Muscle of leg (tissue), 3 donors: ENCODE measurements at regions not wholly inside any gene's neighbourhood (a gene's known extent, or its start where the extent isn't known, plus 50 kb on each side); places are given as distances from the start of the nearest gene placed in this dataset.

ENCODE experiments used
- DNase-seq: peaks from one replicate; pipeline ENCODE4 v3.0.0; 2013
- H3K27ac ChIP-seq: one replicate; pipeline ENCODE4 v1.5.1; 2013; ENCODE audit warnings: mild to moderate bottlenecking, low read length, control low read depth
- H3K27me3 ChIP-seq: one replicate; pipeline ENCODE4 v1.6.1; 2013; ENCODE audit warnings: low read length; ENCODE audit not compliant: control insufficient read depth, insufficient read depth
- H3K36me3 ChIP-seq: one replicate; pipeline ENCODE4 v1.6.1; 2013; ENCODE audit warnings: low read length; ENCODE audit not compliant: control insufficient read depth, insufficient read depth
- H3K4me1 ChIP-seq: one replicate; pipeline ENCODE4 v1.6.1; 2013; ENCODE audit warnings: low read length; ENCODE audit not compliant: control insufficient read depth, insufficient read depth
- H3K4me3 ChIP-seq: one replicate; pipeline ENCODE4 v1.5.1; 2013; ENCODE audit warnings: low read length, control low read depth
- H3K9me3 ChIP-seq: replicated peaks from 2 replicates; pipeline ENCODE4 v1.6.1; 2013; ENCODE audit warnings: low read depth, low read length; ENCODE audit not compliant: control insufficient read depth
- WGBS: methylation state at CpG from one replicate; pipeline ENCODE4 v1.1.5; 2013; ENCODE audit warnings: missing lambda C conversion rate; ENCODE audit not compliant: insufficient coverage; 5-methylcytosine and 5-hydroxymethylcytosine counted together

DNA sequence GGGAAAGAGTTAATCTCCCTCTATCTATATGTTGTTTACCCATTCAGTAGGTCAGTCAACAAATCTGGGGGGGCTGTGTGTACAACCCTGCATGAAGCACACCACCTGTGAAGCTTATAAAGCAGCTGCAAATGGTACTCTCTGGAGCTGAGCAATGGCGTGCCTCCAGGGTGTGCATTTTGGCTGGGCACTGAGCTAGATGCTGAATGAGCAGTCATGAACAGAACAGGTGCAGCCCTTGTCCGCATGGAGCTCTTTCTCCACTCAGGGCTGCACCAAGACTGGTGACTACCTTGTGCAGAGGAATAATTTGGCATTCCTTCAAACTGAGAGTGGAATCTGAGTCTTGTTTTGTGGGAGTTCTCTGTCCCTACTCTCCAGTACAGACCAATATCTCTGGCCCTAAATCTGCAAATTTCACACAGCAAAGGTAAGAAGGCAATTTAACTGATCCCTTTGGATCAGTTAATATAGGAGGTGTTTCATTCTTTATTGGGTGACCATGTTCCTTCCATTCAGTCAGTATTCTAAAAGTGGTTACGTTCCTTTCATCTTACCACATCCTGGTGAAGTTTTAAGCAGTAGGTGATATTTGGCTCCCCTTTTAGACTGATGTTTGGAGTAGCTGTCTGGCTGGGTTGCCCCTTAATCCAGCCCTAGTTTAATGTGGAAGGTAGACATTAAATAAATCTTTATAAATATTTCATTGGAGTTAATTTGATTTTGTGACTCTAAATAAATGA lies 76.0 kb downstream of the GPR88 start:
- 70% methylated on average over 1 of the region's 3 CpGs for WGBS
- Histone ChIP-seq H3K36me3 (no peaks in the 10 kb centered on the region), H3K27me3 (no peaks in the 10 kb centered on the region), H3K27ac (no peak overlapping the region), H3K4me3 (no peak overlapping the region), H3K9me3 (no peaks in the 10 kb centered on the region), H3K4me1 (no peaks in the 10 kb centered on the region)
- no peak for DNase-seq

DNA sequence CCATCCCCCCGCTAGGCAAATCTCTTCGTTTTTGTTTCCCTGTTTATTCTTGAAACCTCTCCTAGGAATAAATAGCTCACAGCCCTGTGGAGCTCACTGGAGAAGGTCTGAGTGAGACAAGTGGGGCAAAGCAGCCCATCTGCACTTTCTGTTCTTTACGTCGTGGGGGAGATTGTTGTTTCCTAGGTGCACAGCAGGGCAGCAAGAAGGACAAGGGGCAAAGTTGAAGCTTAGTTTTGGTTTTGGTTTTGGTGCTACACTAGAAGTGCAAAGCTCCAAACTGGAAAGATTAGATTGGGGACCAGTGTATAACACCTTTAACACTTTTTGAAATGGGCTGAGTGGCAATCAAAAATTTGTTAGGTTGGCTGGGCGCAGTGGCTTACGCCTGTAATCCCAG lies 76.6 kb downstream of the GPR88 start:
- WGBS, result 75% methylated on average over 2 of the region's 6 CpGs
- H3K27me3 ChIP-seq, result no peaks in the 10 kb centered on the region

DNA sequence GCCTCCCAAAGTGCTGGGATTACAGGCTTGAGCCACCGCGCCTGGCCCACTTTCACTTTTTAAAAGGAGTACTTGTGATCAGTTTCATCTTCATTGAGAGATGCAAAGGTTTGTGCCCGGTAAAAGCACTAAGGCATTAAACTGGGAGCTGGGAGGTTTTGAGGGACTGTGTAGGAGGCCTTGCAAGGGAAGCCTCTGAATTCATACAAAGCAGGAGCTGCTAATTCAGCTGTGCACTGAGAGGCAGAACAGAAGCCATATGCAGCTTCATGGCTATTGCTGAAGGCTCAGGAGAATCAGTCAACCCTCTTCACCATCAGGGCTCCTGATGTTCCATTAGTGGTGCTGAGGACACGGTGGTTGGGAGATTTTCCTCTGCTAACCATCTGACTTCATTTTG lies 77.7 kb downstream of the GPR88 start:
- Histone ChIP-seq H3K27me3 (no peaks in the 10 kb centered on the region), H3K27ac (no peak overlapping the region), H3K9me3 (no peaks in the 10 kb centered on the region), H3K4me1 (no peaks in the 10 kb centered on the region), H3K4me3 (no peak overlapping the region), H3K36me3 (no peaks in the 10 kb centered on the region)
- WGBS, result 90% methylated on average over 3 of the region's 4 CpGs
- no peak for DNase-seq

More for the DNA sequence above, 76.6 kb downstream of the GPR88 start:
- DNase-seq, result no peak
- no peak overlapping the region for H3K4me3 ChIP-seq
- H3K36me3 ChIP-seq, result no peaks in the 10 kb centered on the region
- H3K9me3 ChIP-seq, result no peaks in the 10 kb centered on the region
- no peaks in the 10 kb centered on the region for H3K4me1 ChIP-seq
- no peak overlapping the region for H3K27ac ChIP-seq

DNA sequence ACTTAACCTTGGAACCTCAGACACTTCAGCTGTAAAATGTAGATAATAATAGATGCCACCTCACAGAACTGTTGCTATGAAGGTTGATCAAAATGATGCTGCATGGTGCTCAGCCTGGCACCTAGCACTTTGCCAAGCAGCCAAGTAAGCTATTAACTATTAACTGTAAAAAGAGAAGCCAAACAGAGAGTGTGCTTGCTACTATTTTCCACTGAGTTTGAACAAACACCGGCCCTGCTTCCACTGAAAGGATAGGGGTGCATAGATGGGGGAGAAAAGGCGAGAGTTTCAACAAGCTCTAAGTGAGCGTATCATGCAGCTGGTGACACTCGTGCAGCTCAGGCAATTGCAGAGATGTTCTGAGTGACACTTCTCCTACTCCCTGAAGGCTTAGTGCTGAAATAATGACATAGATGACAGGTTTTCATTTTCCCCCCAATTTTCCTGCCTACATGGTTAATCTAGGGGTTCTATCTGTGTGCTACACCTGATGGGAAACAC lies 78.2 kb downstream of the GPR88 start:
- Histone ChIP-seq H3K36me3 (no peaks in the 10 kb centered on the region), H3K4me1 (no peaks in the 10 kb centered on the region), H3K9me3 (no peaks in the 10 kb centered on the region), H3K27ac (no peak overlapping the region), H3K4me3 (no peak overlapping the region), H3K27me3 (no peaks in the 10 kb centered on the region)
- DNase-seq, result no peak
- 68% methylated on average over 3 of the region's 4 CpGs for WGBS

DNA sequence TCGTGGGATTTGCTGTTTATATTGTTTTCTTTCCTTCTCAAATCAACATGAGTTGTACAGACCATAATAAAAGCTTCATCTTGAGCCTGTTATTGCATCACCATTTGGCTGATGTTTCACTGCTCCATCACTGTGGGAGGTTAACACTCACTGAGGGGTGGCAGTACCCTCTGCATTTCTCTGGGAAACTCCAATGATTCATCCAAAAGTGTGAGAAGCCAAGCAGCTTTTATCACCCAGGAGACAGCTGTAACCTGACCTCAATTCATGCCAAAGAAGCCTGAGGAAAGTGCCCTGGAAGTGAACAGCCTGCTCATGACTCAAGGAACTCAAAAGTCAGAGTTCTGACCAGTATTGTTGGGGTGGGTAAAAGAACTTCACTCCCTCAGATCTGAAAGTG lies 84.1 kb downstream of the GPR88 start:
- H3K36me3 ChIP-seq, result no peaks in the 10 kb centered on the region
- peak; percentile 14 for DNase-seq
- peaks cover 2% of the 10 kb centered on the region for H3K4me1 ChIP-seq
- no peak overlapping the region for H3K4me3 ChIP-seq
- WGBS, result no CpG with 5 or more reads among the region's 1 CpG
- H3K9me3 ChIP-seq, result no peaks in the 10 kb centered on the region
- no peak overlapping the region for H3K27ac ChIP-seq
- no peaks in the 10 kb centered on the region for H3K27me3 ChIP-seq

DNA sequence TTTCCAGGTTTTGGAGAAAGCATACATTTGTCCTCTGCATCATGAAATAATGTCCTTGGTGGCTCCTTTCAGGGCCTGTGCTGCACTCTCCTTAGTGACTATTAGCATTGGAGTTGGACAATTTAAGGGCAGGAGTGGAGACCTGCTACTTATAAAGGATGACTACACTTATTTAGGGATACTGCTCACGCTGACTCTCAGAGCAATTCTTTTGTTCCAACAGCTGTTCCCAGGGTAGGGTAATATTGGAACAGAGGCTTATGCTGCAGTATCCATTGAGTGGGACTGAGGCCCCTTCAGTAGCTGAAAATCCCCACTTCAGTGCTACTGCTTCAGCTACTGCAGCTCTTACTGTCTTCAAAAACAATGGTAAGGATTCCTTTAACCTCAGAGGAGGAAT lies 84.6 kb downstream of the GPR88 start:
- H3K27me3 ChIP-seq, result no peaks in the 10 kb centered on the region
- H3K4me3 ChIP-seq, result no peak overlapping the region
- no peaks in the 10 kb centered on the region for H3K9me3 ChIP-seq
- H3K4me1 ChIP-seq, result peaks cover 2% of the 10 kb centered on the region
- no peak overlapping the region for H3K27ac ChIP-seq
- no peak for DNase-seq
- 40% methylated on average over 1 of the region's 1 CpG for WGBS
- H3K36me3 ChIP-seq, result no peaks in the 10 kb centered on the region

DNA sequence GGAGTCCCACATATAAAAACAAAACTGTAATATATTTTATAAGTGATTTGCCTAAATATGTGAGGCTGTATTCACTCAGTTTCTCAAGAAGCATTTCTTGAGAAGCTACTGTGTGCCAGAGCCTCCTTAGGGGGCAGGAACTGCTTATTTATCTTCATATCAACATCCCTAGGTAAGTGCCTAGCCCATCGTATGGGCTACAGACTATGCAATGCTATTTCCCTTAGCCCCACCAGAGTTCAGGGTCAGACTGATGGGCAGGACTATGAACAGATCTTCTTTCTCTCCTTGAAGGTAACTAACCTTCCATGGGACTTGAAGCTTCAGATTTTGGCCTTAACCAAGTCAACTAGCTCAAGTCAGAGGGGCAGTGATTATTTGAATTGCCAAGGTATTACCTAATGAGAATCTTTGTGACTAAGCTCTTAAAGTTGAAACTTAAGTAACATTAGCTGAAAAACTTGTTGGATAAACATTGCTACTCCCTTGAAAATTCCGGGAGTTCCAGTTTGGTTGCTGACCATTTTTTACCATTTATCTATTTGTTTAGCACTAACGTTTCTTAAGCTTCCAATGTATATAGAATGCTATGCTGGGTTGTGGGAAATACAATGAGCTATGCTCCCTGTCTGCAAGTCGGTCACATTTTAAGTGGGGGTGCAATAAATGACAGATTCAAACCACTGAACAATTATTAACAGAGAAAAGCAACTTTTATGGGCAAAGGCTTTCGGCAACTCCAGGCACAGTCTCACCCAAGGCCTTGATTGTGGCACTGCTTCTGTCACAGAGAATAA lies 85.2 kb downstream of the GPR88 start:
- Histone ChIP-seq H3K9me3 (no peaks in the 10 kb centered on the region), H3K36me3 (no peaks in the 10 kb centered on the region), H3K27me3 (no peaks in the 10 kb centered on the region), H3K4me3 (no peak overlapping the region), H3K4me1 (peaks cover 2% of the 10 kb centered on the region), H3K27ac (no peak overlapping the region)
- no peak for DNase-seq
- WGBS, result 43% methylated on average over 1 of the region's 5 CpGs

DNA sequence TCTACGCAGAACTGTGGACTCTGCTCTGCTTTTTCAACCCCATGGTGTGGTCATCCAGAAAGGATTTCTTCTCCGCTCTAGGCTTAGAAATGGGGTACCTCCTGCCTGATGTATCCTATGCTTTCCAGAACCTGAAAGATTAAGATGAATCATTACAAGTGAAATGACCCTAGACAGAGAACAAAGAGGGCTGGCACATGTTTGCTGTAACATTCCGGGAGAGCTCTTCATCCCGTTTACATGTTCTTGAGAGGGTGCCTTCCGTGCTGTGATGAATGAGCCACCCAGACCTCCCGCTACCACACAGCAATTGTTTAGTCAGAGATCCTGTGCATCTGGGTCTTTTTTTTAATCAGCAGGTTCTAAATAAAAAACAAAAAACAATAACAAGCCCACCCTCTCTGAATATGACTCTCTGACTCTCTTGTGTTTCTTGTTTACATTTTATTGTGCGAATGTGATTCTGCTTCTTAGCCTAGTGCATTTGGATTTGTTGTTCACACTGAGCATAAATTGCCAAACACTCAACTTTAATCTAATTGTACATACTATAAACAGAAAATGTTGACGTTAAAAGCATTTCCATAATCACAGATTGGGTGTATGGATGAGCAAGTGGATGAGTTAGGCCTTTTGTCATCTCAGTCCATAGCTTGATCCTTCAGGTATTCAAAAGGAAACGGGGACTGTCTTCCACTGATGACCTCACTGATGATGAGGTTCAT lies 87.1 kb downstream of the GPR88 start:
- no peak overlapping the region for H3K27ac ChIP-seq
- no peaks in the 10 kb centered on the region for H3K36me3 ChIP-seq
- no CpG with 5 or more reads among the region's 9 CpGs for WGBS
- H3K4me3 ChIP-seq, result no peak overlapping the region
- DNase-seq, result no peak
- no peaks in the 10 kb centered on the region for H3K9me3 ChIP-seq
- H3K27me3 ChIP-seq, result no peaks in the 10 kb centered on the region
- H3K4me1 ChIP-seq, result peaks cover 2% of the 10 kb centered on the region

DNA sequence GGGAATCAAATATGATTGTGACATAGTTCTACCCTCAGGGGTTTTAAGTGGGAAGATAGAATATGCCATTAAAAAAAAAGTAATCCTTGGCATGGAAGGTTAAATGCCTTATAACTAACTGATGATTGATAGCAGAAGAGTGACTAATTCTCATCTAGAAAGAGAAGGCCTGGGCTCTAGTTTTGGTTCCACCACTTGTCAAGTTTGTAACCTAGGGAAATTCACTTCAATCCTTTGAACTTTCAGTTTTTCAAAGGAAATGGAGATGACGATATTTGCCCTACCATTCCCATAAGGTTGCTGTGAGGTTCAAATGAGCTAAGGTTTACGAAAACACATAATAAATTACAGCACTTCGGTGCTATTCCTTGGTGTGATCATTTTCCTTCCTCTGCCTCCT lies 88.5 kb downstream of the GPR88 start:
- Histone ChIP-seq H3K36me3 (no peaks in the 10 kb centered on the region), H3K9me3 (no peaks in the 10 kb centered on the region), H3K27me3 (no peaks in the 10 kb centered on the region), H3K4me1 (peaks cover 2% of the 10 kb centered on the region), H3K27ac (no peak overlapping the region), H3K4me3 (no peak overlapping the region)
- 80% methylated on average over 1 of the region's 3 CpGs for WGBS
- DNase-seq, result no peak
